AG09319 (cell line): ENCODE measurements at regions not wholly inside any gene's neighbourhood (a gene's known extent, or its start where the extent isn't known, plus 50 kb on each side); places are given as distances from the start of the nearest gene placed in this dataset.
A peak's percentile ranks its signal among the peaks of the same experiment; 100 is the strongest.

Experiments
- DNase-seq: peaks from one replicate; pipeline ENCODE4 v3.0.0-alpha.2; 2010; ENCODE audit warnings: low read depth; ENCODE audit errors: extremely low read depth
- TF ChIP-seq, protein P1 (sequence below): IDR thresholded peaks from 2 replicates; pipeline ENCODE4 v1.5.1; 2011; ENCODE audit warnings: low read depth, mild to moderate bottlenecking, inconsistent platforms, low read length, moderate library complexity

DNA sequence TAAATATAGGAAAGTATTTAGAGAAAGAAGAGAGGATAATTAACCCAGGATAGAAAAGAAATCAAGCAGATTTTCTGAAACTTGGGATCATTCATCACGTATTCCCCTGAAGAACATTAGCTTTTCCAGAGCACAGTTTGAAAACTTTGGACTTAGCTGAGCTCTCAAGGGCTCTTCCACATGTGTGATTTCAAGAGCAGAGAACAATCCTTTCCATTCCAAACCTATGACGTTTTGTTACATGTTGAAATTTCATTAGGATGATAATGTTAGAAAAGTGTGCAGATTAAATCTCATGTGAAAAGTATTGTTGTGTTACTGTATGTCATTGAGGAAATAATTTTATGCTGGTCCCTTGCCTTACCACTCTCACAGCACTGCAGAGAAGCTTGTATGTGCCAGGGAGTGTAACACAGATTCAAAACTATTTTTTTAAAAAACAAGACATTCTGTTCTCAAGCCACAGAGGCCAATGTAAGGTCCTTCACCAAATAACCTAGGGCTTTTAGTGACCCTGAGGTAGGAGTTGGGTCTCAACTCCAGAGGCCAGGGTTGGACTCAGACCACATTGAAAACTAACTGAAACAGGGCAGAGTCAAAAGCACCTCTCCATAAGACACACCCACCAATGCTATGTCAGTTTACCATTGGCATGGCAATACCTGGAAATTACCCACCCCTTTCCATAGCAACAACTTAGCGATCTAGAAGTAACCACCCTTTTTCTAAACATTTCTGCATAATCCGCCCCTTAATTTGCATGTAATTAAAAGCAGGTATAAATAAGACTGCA is 141.3 kb downstream of the ANXA5 start:
- TF ChIP-seq, protein P1, sequence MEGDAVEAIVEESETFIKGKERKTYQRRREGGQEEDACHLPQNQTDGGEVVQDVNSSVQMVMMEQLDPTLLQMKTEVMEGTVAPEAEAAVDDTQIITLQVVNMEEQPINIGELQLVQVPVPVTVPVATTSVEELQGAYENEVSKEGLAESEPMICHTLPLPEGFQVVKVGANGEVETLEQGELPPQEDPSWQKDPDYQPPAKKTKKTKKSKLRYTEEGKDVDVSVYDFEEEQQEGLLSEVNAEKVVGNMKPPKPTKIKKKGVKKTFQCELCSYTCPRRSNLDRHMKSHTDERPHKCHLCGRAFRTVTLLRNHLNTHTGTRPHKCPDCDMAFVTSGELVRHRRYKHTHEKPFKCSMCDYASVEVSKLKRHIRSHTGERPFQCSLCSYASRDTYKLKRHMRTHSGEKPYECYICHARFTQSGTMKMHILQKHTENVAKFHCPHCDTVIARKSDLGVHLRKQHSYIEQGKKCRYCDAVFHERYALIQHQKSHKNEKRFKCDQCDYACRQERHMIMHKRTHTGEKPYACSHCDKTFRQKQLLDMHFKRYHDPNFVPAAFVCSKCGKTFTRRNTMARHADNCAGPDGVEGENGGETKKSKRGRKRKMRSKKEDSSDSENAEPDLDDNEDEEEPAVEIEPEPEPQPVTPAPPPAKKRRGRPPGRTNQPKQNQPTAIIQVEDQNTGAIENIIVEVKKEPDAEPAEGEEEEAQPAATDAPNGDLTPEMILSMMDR = no peak
- DNase-seq = no peak

DNA sequence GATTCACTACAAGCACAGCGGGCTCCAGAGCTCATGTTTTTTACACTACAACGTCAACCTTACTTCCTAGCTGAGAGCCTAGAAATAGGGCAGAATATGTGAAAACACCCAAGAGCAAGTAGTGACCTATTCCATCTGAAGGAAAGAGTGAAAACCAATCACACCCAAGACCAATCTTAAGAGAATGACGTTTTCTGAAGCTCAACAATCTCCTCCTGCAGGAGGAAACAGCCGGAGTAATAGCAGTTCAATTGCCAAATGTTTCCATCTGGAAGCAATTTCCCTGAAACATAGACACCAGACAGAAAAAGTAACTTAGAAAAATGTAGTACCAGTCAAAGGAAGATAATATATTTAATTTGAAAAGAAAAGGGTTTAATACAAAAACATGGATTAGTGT is 142.4 kb downstream of the ANXA5 start:
- TF ChIP-seq, protein P1 = no peak

DNA sequence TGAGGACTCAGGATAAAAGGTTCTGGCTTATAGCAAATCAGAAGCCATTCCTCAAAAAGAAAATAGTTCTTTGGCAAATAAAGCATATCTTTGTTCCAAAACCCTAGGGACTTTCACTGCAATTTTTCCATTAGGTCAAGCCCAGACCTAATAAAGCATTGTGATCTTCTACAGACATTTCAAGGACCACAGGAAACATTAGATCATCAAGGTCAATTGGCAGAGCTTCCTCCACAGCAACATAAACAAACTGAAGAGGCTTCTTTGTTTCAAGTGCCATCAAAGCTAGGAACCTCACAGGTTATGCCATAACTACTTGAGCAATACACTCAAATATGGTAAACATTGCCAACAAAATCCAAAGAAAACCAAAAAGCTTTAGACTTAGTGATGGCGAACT is 144.9 kb downstream of the ANXA5 start:
- TF ChIP-seq, protein P1 = no peak
- no peak for DNase-seq

More for the DNA sequence above, 142.4 kb downstream of the ANXA5 start:
- DNase-seq = peak; percentile 12

DNA sequence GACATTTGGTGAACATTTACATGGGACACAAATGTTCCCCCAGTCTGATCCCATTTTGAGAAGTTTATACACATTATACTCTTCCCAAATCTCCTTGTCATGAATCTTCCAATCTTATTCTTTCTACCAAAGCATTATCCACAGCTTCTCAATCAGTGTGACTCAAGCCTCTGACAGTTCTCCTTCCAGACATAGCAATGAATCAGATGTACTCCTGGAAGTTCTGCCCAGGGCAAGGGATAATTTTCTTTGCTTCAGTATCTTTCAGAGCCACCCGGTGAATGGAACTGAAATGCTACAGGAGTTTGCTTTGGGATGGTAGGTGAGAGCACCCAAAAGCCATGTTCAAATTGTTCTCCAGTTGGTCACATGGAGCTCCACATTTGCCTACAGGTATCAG is 145.5 kb downstream of the ANXA5 start:
- no peak for DNase-seq
- TF ChIP-seq, protein P1 = no peak

DNA sequence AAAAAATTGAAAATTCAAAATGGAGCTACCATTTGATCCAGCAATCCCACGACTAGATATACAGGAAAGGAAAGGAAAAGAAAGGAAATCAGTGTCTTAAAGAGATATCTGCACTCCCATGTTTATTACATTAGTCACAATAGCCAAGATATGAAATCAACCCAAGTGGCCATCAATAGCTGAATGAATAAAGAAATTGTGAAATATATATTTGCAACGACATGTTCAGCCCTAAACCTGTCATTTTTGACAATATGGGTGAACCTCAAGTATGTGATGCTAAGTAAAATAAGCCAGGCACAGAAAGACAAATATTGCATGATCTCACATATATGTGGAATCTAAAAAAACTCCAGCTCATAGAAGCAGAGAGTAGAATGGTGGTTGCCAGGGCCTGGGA is 155.1 kb downstream of the ANXA5 start:
- TF ChIP-seq, protein P1 = no peak
- DNase-seq = no peak

DNA sequence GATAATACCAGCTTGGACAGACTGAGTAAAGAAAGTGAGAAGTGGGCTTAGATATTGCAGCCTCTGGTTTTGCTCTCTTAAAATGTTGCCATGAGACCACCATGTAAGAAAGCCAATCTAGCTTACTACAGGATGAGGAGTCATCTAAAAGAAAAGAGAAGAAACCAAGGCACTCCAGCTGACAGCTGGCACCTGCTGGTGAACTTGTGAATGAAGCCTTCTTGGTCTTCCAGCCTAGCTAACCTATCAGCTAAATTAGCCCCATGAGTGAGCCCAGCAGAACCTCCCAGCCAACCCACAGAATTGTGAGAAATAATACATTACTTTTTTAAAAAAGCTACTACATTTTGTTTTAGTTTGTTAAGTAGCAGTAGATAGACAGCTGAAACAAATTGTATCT is 154.5 kb upstream of the QRFPR start:
- DNase-seq = no peak
- TF ChIP-seq, protein P1 = no peak

DNA sequence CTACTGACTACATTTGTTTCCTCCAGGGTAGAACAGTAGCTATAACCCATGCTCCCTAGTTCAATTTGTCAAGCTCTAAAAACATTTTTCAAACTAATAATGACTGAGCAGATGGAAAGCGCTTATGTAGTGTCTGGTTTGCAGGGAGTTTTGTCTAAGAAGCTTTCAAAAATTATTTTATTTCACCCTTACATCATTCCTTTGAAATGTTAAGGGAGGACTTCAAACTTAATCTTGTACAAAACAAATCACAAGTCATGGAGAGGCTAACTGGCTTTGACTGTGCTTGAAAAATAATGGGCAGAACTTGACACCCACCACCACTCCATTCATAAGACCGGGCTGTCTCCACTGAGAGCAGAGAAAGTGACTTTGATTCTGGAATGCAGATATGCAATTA is 153.4 kb upstream of the QRFPR start:
- no peak for DNase-seq
- TF ChIP-seq, protein P1 = no peak
